Activated T-cell treated with anti-CD3 and anti-CD28 coated beads, Interleukin-2, amount 50 U/mL, for 72 hours (primary cell): ENCODE measurements at regions not wholly inside any gene's neighbourhood (a gene's known extent, or its start where the extent isn't known, plus 50 kb on each side); places are given as distances from the start of the nearest gene placed in this dataset.
"Not testable (repeated sequence)": the region's sequence is repeated elsewhere in the genome, so short reads cannot be mapped to it uniquely, and the experiment has no call there.

Source experiments
- ATAC-seq, 2 donors: fragments of 150-1000 bp; cut with Tn5 transposase; replicated peaks in 1 of 2; 2 replicates each; pipeline ENCODE4 v1.10.0; 2021; ENCODE audit warnings: moderate library complexity in 2 of 2, mild to moderate bottlenecking in 1 of 2
- DNase-seq, 2 donors: peaks; one replicate each; pipeline ENCODE4 v3.0.0; 2021 to 2022; ENCODE audit warnings: mixed read lengths in 1 of 2
- H3K27ac Mint-ChIP-seq: one replicate; pipeline ENCODE4 v1.8.0; 2022; ENCODE audit warnings: mild to moderate bottlenecking, moderate library complexity, mixed read lengths
- H3K27me3 Mint-ChIP-seq: one replicate; pipeline ENCODE4 v1.8.0; 2022; ENCODE audit warnings: low read depth, mixed read lengths
- H3K36me3 Mint-ChIP-seq, 2 donors: one replicate each; pipeline ENCODE4 v1.8.0; 2022; ENCODE audit warnings: mixed read lengths in 2 of 2, mild to moderate bottlenecking in 1 of 2; ENCODE audit not compliant: insufficient read depth in 2 of 2
- H3K4me1 Mint-ChIP-seq: one replicate; pipeline ENCODE4 v1.8.0; 2022; ENCODE audit warnings: low read depth, mixed read lengths
- H3K4me3 Mint-ChIP-seq, 2 donors: one replicate each; pipeline ENCODE4 v1.8.0; 2022; ENCODE audit warnings: mild to moderate bottlenecking in 2 of 2, mixed read lengths in 2 of 2, moderate library complexity in 2 of 2
- H3K9me3 Mint-ChIP-seq, 2 donors: one replicate each; pipeline ENCODE4 v1.8.0; 2022; ENCODE audit warnings: mixed read lengths in 2 of 2

GRCh38 chr1:102120910-102121309, 124.2 kb upstream of the OLFM3 start:
- DNase-seq: no peak
- Mint-ChIP-seq H3K9me3 (no peaks in the 10 kb centered on the region), H3K36me3 (no peaks in the 10 kb centered on the region), H3K27me3 (no peaks in the 10 kb centered on the region), H3K4me3 (no peak overlapping the region), H3K27ac (no peak overlapping the region), H3K4me1 (no peaks in the 10 kb centered on the region)
- no peak for ATAC-seq

- Mint-ChIP-seq H3K4me1 (no peaks in the 10 kb centered on the region), H3K9me3 (no peaks in the 10 kb centered on the region), H3K27me3 (no peaks in the 10 kb centered on the region), H3K4me3 (no peak overlapping the region), H3K27ac (no peak overlapping the region), H3K36me3 (no peaks in the 10 kb centered on the region)
- DNase-seq: no peak
- no peak for ATAC-seq
Measured at GRCh38 chr1:102118150-102118549, 121.4 kb upstream of the OLFM3 start.

DNA sequence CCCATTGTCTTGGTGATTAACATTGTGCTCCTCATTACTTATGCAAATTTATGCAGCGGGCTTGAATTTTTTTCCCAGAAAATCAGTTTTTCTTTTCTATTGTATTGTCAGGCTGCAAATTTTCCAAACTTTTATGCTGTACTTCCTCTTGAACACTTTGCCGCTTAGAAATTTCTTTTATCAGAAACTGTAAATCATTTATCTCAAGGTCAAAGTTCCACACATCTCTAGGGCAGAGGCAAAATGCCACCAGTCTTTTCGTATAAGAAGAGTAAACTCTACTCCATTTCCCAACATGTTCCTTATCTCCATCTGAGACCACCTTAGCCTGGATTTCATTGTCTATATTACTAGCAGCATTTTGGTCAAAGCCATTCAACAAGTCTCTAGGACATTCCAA, 113.9 kb upstream of the OLFM3 start:
- Mint-ChIP-seq H3K36me3 (no peaks in the 10 kb centered on the region), H3K27ac (no peak overlapping the region), H3K4me3 (no peak overlapping the region), H3K9me3 (no peaks in the 10 kb centered on the region), H3K4me1 (no peaks in the 10 kb centered on the region), H3K27me3 (no peaks in the 10 kb centered on the region)
- DNase-seq (no peak), ATAC-seq (no peak)

GRCh38 chr1:102109493-102109892, 112.8 kb upstream of the OLFM3 start:
- not testable (repeated sequence) for H3K4me3 Mint-ChIP-seq, H3K27me3 Mint-ChIP-seq, ATAC-seq, DNase-seq, H3K36me3 Mint-ChIP-seq, H3K27ac Mint-ChIP-seq, H3K4me1 Mint-ChIP-seq, H3K9me3 Mint-ChIP-seq

- Mint-ChIP-seq H3K27me3 (no peaks in the 10 kb centered on the region), H3K27ac (no peak overlapping the region), H3K4me1 (no peaks in the 10 kb centered on the region), H3K36me3 (no peaks in the 10 kb centered on the region), H3K9me3 (no peaks in the 10 kb centered on the region), H3K4me3 (no peak overlapping the region)
- no peak for ATAC-seq
- DNase-seq: no peak
Measured at GRCh38 chr1:102107441-102107840, 110.7 kb upstream of the OLFM3 start.

- Mint-ChIP-seq H3K27me3 (no peaks in the 10 kb centered on the region), H3K36me3 (no peaks in the 10 kb centered on the region), H3K9me3 (no peaks in the 10 kb centered on the region), H3K4me1 (no peaks in the 10 kb centered on the region), H3K4me3 (no peak overlapping the region), H3K27ac (no peak overlapping the region)
- DNase-seq (no peak), ATAC-seq (no peak)
Measured at GRCh38 chr1:102105931-102106550, 109.3 kb upstream of the OLFM3 start.

DNA sequence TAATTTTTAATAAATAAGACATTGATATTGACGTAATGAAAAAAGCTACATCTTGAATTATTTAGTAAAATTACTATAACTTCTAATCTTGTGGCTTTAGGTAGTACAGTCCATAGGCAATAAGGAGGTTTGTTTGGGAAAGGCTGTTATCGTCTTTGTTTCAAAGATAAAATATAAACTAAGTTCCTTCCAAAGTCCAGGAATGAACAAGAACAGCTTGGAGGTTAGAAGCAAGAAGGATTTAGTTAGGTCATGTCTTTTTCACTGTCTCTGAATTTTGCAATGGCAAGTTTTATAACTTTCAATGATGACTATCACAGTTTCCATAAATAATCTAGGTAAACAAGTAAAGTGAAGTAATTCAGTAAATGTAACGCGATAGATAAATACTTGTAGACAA, 106.9 kb upstream of the OLFM3 start:
- Mint-ChIP-seq H3K4me1 (no peaks in the 10 kb centered on the region), H3K27ac (no peak overlapping the region), H3K27me3 (no peaks in the 10 kb centered on the region), H3K36me3 (no peaks in the 10 kb centered on the region), H3K9me3 (no peaks in the 10 kb centered on the region), H3K4me3 (no peak overlapping the region)
- ATAC-seq: no peak
- no peak for DNase-seq

DNA sequence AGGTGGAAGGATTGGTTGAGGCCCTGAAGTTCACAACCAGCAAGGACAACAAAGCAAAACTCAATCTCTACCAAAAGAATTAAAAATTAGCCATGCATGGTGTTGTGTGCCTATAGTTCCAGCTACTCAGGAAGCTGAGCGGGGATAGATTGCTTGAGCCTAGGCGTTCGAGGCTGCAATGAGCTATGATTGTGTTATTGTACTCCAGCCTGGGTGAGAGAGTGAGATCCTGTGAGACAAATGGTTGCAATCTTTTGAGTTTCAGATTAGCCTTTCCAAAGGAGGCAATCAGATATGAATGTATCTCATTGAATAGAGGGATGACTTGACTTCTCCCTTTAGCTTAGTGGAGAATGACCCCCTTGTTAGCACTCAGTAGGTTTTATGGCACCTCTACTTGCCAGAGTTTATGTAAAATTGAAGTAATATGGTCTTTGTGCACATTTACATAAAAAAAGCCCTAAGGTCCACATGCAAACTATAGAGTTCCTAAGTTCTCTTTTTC, 105.6 kb upstream of the OLFM3 start:
- H3K4me1 Mint-ChIP-seq: no peaks in the 10 kb centered on the region
- H3K27ac Mint-ChIP-seq: no peak overlapping the region
- no peak overlapping the region for H3K4me3 Mint-ChIP-seq
- H3K36me3 Mint-ChIP-seq: no peaks in the 10 kb centered on the region
- H3K27me3 Mint-ChIP-seq: no peaks in the 10 kb centered on the region
- ATAC-seq: no peak
- H3K9me3 Mint-ChIP-seq: no peaks in the 10 kb centered on the region
- no peak for DNase-seq

DNA sequence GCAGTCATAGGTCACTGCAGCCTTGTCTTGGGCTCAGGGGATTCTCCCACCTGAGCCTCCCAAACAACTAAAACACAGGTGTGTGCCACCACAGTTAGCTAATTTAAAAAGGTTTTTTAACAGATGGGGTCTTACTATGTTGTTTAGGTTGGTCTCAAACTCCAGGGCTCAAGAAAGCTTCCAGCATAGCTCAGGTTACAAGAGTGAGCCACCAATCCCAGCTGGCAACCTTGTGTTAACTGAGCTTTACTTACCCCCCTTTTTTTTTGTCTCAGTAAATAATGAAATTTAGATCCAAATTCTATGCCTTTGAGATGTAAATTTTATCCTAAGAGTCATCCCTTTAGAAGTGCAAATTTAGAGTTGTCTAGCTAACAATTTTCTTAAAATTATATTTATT, 103.9 kb upstream of the OLFM3 start:
- H3K36me3 Mint-ChIP-seq: no peaks in the 10 kb centered on the region
- no peak overlapping the region for H3K4me3 Mint-ChIP-seq
- no peaks in the 10 kb centered on the region for H3K27me3 Mint-ChIP-seq
- H3K9me3 Mint-ChIP-seq: no peaks in the 10 kb centered on the region
- no peak for ATAC-seq
- no peak for DNase-seq
- no peak overlapping the region for H3K27ac Mint-ChIP-seq
- no peaks in the 10 kb centered on the region for H3K4me1 Mint-ChIP-seq

DNA sequence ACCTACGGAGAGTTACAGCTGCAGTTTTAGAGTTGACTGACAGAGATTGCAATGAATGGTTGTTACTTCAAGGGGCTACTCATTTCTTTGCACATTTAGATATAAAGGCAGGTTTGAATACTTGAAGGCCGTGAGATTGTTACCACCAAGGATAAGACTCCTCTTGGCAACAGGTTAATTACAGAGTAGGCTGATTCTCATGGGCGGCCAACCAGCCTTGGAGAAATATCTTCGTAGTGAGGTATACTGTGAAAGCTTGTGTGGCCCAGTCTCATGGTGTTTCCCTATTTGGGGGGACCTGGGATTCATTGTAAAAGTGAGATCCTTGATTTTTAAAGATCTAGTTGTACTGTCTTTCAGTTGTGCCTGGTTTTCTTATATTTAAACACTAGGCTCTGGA, 103.2 kb upstream of the OLFM3 start:
- DNase-seq (no peak), ATAC-seq (no peak)
- no peak overlapping the region for H3K4me3 Mint-ChIP-seq
- H3K36me3 Mint-ChIP-seq: no peaks in the 10 kb centered on the region
- no peaks in the 10 kb centered on the region for H3K27me3 Mint-ChIP-seq
- H3K4me1 Mint-ChIP-seq: no peaks in the 10 kb centered on the region
- no peak overlapping the region for H3K27ac Mint-ChIP-seq
- H3K9me3 Mint-ChIP-seq: no peaks in the 10 kb centered on the region

DNA sequence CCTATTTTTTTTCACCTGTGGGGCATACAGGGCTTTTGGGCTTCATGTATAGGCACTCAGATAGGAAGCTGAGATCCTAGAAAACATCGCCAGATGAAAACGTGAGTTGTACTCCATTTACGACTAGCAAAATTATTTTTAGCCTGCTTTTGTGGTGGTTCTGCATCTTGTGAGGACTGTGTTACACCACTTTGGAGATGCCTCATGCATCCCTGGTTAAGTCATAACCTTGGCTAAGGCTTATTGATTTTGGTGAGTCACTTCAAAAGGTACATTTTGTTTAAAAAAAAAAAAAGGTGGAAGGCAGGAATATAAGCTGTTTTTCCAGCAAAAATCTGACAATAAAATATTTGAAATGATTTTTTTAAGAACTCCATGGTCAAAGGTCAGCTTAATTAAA, 101.8 kb upstream of the OLFM3 start:
- ATAC-seq (no peak), DNase-seq (no peak)
- H3K36me3 Mint-ChIP-seq: no peaks in the 10 kb centered on the region
- no peaks in the 10 kb centered on the region for H3K9me3 Mint-ChIP-seq
- no peak overlapping the region for H3K4me3 Mint-ChIP-seq
- H3K27ac Mint-ChIP-seq: no peak overlapping the region
- no peaks in the 10 kb centered on the region for H3K4me1 Mint-ChIP-seq
- H3K27me3 Mint-ChIP-seq: no peaks in the 10 kb centered on the region

DNA sequence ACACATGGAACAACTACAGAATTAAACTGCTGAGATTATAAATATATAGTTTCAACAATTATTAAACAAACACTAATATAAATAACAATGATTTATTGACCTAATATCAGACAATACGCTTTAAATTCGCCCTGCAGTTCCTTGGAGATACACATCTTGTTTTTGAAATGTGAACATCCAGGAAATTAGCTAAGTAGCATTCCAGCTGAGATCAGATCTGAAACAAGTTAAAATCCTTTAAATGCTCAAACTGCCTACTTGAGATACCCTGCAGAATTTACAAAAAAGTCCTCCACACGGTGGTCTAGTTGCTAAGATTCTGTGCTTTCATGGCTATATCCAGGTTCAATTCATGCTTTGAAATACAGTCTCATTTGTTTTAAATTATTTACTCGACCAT, 101.4 kb upstream of the OLFM3 start:
- Mint-ChIP-seq H3K4me3 (no peak overlapping the region), H3K9me3 (no peaks in the 10 kb centered on the region), H3K36me3 (no peaks in the 10 kb centered on the region), H3K4me1 (no peaks in the 10 kb centered on the region), H3K27me3 (no peaks in the 10 kb centered on the region), H3K27ac (no peak overlapping the region)
- ATAC-seq (no peak), DNase-seq (no peak)

DNA sequence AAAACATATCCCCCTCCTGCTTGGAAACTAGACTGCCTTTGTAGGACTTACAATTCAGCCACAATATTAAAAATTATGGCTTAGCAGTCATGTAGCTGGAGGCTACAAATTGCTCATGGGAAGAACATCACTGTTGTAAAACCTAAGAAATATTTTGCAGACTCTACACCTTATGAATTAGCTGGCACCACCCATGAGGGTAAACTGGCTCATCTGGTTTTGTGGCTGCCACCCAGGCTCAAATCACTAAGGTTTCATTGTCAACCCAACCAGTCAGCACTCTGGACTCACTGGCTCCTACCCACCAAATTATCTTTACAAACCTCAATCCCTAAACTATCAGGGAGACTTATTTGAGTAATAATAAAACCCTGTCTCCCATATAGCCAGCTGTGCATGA, 100.7 kb upstream of the OLFM3 start:
- Mint-ChIP-seq H3K36me3 (no peaks in the 10 kb centered on the region), H3K27ac (no peak overlapping the region)
- no peak for DNase-seq

GRCh38 chr1:102096162-102096561, 99.4 kb upstream of the OLFM3 start:
- H3K4me1 Mint-ChIP-seq: no peaks in the 10 kb centered on the region
- no peak for ATAC-seq
- H3K27ac Mint-ChIP-seq: no peak overlapping the region
- DNase-seq: no peak
- H3K4me3 Mint-ChIP-seq: no peak overlapping the region
- no peaks in the 10 kb centered on the region for H3K27me3 Mint-ChIP-seq
- no peaks in the 10 kb centered on the region for H3K9me3 Mint-ChIP-seq
- H3K36me3 Mint-ChIP-seq: no peaks in the 10 kb centered on the region

More for the DNA sequence above, 100.7 kb upstream of the OLFM3 start:
- Mint-ChIP-seq H3K4me3 (no peak overlapping the region), H3K4me1 (no peaks in the 10 kb centered on the region), H3K27me3 (no peaks in the 10 kb centered on the region), H3K9me3 (no peaks in the 10 kb centered on the region)
- no peak for ATAC-seq
